22Rv1 (cell line): ENCODE measurements at regions not wholly inside any gene's neighbourhood (a gene's known extent, or its start where the extent isn't known, plus 50 kb on each side); places are given as distances from the start of the nearest gene placed in this dataset.

Source experiments
- H3K27ac ChIP-seq: fragments of 450-650 bp; 2 replicates; pipeline ENCODE4 v1.5.1; 2017
- ZFX ChIP-seq: fragments of 450-650 bp; IDR thresholded peaks from 2 replicates; pipeline ENCODE4 v1.6.1; 2017; ENCODE audit warnings: antibody characterized with exemption, borderline replicate concordance
- TF ChIP-seq, protein P1 (sequence below): fragments of 450-650 bp; IDR thresholded peaks from 2 replicates; pipeline ENCODE4 v1.5.1; 2017; ENCODE audit warnings: mild to moderate bottlenecking

GRCh38 chr13:99642006-99642405, 140.7 kb downstream of the TM9SF2 start:
- H3K27ac ChIP-seq: no peak overlapping the region
- TF ChIP-seq, protein P1, sequence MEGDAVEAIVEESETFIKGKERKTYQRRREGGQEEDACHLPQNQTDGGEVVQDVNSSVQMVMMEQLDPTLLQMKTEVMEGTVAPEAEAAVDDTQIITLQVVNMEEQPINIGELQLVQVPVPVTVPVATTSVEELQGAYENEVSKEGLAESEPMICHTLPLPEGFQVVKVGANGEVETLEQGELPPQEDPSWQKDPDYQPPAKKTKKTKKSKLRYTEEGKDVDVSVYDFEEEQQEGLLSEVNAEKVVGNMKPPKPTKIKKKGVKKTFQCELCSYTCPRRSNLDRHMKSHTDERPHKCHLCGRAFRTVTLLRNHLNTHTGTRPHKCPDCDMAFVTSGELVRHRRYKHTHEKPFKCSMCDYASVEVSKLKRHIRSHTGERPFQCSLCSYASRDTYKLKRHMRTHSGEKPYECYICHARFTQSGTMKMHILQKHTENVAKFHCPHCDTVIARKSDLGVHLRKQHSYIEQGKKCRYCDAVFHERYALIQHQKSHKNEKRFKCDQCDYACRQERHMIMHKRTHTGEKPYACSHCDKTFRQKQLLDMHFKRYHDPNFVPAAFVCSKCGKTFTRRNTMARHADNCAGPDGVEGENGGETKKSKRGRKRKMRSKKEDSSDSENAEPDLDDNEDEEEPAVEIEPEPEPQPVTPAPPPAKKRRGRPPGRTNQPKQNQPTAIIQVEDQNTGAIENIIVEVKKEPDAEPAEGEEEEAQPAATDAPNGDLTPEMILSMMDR: no peak
- TF ChIP-seq ZFX: no peak

- H3K27ac ChIP-seq: no peak overlapping the region
- TF ChIP-seq, protein P1: no peak
- no peak for TF ChIP-seq ZFX
These were observed 139.0 kb downstream of the TM9SF2 start for GRCh38 chr13:99640260-99640659.

- TF ChIP-seq ZFX: no peak
- TF ChIP-seq, protein P1: no peak
- no peak overlapping the region for H3K27ac ChIP-seq
These were observed 137.9 kb downstream of the TM9SF2 start for GRCh38 chr13:99639126-99639525.

DNA sequence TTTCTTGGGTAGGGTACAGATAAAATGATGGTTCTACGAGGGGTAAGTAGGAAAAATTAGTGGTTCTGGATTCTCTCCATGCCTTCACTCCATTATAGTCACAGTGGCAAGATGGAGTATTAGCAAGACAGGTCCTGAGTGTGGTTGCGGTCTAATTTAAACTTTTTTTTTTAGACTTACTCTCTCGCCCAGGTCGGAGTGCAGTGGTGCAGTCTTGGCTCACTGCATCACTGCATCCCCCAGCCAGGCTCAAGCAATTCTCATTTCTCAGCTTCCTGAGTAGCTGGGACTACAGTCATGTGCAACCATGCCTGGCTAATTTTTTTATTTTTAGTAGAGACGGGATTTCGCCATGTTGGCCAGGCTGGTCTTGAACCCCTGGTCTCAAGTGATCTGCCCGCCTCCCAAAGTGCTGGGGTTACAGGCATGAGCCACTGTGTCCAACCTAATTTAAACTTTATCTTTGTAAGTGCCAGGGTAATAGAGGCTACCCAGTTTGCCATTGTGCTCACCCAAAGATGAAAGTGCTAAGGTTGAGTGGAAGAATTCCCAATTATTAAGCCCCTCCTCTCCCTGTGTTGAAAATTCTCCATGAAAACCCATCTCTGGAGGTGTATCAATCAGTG, 135.6 kb downstream of the TM9SF2 start:
- no peak for TF ChIP-seq ZFX
- TF ChIP-seq, protein P1: no peak
- H3K27ac ChIP-seq: no peak overlapping the region

- TF ChIP-seq ZFX: no peak
- TF ChIP-seq, protein P1: no peak
- no peak overlapping the region for H3K27ac ChIP-seq
These were observed 135.0 kb downstream of the TM9SF2 start for GRCh38 chr13:99636306-99636705.

DNA sequence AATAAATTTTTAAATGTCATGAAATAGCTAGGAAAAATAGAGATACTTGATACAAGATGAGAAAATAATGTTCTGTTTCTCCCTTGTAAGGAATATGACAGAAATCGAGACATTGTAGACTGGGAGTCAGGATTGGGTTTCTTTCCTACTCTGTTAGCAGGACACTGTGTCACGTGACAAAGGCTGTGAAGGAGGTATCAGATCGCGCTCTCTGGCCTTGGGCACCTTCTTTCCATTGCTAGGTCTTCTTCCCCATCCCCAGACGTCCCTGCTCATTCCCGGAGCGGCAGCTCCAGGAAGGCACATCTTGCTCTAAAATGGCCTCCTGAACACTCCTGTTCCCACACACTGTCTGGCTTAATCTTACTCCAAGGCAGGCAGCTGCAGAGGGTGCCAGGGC, 133.4 kb downstream of the TM9SF2 start:
- no peak overlapping the region for H3K27ac ChIP-seq
- no peak for TF ChIP-seq ZFX
- TF ChIP-seq, protein P1: no peak

- TF ChIP-seq, protein P1: no peak
- H3K27ac ChIP-seq: no peak overlapping the region
These were observed 129.1 kb downstream of the TM9SF2 start for GRCh38 chr13:99630269-99630898.
